NCI-H1417 treated with DMSO at 0.1 percent for 48 hours (cell line): ENCODE measurements at regions not wholly inside any gene's neighbourhood (a gene's known extent, or its start where the extent isn't known, plus 50 kb on each side); places are given as distances from the start of the nearest gene placed in this dataset.

Experiments
- DNase-seq: peaks from one replicate; lab custom pipeline; 2025; lab: John Stamatoyannopoulos, UW

DNA sequence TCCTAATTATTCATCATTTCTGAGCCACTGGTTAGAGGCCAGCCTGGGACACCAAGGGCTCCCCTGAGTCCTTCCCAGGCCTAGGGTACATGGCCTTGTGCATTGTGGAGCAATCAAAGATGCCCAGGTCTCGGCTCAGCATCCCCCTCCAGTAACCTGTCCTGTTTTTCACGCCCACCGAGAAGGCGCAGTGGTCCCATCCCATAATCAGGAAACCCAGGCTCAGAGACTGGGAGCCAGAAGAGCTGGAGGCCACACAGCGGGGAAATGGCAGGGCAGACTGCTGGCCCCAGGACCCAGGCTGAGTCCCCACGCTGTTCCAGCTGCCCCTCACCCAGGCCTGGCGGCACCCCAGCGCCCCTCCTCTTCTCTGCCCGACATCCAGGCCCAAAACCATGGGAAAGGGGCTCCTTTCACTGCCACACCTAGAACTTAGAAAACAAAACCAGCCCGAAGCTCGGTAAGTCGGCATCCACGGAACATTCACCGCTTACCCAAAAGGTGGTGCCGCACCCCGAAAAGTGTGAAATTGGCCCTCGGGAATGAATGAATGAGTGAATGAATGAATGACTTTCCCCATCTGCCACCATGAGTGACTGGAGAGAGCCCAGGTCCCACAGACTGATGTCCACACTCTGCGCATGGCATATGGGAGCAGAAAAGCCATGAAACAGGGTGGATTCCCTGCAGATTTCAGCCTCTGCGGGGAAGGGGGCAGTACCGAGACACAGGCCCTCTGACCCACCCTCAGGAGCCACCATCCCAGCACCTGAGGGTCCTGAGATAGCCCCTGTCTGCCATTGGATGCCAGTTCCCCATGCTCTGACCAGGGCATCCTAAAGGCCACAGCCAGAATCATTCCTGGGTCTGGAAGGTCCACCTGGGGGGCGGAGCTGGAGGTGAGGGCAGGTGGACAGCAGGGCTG is 132.5 kb downstream of the OLFM1 start:
- DNase-seq, result no peak

DNA sequence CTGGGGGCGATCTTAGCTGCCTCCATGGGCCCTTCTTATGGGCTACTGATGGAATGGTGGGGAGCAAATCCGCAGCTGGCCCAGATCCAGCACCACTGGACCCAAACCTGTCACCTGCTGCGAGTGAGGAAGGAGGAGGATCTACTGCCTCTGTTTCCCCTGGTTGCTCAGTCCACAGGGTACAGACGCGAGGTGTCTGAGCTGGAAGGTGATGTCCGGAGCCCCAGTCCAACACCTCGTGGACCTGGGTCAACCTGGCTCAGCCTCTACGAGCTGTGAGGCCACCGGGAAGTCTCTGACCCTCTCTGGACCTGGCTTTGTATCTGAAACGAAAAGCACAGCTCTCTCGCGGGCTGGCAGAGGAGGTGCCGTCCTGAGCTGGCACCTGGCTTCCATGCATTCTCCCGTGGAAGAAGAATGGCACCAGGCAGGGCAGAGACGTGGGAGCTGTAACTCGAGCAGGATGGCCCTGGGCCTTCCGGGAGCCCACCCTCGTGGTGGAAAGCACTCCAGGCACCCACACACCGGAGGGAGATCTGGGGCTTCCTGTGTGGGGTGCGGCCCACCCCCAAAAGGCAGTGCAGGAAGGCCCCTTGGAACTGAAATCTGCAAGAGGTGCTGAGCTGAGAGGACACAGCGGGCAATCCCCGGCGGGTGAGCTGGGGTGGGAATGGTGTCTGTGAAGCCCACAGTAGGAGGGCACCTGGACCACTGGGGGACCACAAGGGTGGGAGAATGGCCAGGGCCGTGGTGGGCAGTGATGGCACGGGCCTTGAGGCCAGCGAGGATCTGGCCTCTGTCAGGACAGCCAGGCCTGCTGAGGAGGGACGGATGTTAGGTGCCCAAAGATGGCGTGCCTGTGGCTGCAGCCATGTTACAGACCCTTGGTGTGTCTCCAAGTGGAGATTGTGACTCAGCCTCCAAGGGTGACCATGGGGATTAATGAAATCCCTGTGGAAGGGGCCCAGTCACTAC is 133.4 kb downstream of the OLFM1 start:
- DNase-seq, result no peak

DNA sequence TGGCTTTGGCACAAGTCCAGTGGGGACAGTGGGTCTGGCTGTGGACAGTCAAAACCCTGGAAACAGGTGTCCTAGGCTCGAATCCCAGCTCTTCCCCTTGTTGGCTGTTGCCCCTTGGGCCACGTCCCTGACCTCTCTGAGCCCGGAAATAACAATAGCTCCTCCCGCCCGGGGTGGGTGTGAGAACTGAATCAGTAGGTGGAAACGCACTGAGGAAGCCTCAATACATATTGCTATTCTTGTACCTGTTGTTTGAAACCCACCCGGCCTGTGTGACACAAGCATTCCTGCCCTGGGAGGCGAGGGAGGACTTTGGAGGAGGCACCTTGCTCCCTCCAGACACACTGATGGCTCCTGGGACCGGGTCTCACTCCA is 134.1 kb downstream of the OLFM1 start:
- DNase-seq, result no peak

DNA sequence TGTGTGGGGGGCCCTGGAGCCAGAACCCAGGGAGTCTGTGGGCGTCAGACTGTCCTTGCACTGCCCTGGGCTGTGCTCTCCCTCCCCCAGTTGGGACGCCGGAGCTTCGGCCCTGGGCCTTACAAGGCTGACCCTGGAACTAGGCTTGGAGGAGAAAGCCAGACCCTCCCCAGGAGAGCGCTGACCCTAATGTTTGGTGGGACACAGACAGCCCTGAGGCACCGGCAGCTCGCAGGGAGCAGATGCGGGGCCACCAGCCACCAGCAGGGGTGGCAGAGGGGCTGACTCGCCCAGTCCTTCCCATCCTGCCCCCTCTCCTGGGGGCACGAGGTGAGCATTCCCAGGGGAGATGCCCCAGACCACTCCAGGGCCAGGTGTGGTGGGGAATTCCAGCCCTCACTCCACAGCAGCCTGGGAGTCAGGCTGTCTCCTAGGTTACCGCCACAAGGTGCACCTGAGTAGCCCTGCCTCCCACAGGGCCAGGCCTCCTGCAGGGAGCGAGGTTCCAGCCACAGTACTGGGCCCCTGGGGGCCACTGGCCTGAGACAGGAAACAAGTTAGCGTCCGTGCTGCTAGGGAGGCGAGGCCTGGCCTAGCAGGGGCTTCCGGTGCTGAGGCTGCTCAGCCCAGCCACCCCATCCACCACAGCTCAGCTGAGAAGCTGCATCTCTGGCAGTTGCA is 134.6 kb downstream of the OLFM1 start:
- DNase-seq, result no peak

DNA sequence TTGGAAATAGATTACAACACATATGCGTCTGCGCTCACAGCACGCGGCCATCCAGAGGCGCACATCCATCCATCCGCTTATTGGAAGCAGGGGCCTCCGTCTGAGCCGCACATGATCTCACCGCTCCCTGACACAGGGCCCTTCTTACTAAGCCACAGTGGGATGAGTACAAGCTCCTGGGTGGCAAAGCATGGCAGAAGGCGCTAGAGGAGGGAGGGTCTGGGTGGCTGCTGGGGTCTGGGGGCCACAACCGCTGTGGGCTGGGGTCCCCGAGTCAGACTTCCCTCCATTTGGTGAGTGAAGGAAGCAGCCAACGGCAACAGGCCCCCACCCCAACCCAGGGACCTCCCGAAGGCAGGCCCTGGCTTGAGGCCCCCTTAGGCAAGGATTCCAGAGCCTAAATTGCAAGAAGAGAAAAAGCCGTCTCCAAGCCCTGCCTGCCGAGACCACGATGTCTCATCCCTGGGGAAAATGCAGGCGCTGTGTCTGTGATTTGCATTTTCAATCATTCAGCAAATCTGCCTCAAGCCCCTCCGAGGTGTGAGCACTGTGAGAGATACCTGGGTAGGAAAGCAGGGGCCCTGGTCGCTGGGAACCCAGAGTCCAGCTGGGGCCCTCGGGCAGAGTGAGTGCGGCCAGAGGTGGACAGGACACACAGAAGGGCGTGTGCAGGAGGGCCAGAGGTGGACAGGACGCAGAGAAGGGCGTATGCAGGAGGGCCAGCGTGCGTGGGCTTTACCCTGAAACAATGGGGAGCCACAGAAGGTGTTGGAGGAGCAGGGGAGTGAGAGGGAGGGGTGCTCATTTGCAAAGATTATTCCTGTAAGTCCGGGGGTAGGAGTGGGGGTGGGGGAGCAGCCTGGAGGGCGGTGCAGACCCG is 135.7 kb downstream of the OLFM1 start:
- DNase-seq, result no peak

DNA sequence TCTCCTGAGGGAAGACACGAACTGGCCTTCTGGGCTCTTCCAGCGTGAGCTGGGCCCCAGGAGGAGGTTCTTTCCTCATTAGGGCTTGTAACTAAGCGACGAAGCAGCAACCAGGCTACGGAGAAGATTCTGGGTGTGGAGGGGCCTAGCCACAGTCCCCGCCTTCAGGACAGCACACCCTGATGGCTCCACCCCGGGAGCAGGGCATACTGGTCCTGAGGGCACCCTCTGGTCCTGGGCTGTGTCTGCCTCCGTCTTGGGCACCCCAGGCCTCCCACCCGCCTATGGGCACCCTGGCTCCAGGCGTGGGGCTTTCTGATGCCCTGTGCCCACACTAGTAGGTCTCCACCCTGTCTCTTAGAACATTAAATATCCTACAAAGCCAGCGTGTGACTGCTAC is 136.4 kb downstream of the OLFM1 start:
- DNase-seq, result no peak

DNA sequence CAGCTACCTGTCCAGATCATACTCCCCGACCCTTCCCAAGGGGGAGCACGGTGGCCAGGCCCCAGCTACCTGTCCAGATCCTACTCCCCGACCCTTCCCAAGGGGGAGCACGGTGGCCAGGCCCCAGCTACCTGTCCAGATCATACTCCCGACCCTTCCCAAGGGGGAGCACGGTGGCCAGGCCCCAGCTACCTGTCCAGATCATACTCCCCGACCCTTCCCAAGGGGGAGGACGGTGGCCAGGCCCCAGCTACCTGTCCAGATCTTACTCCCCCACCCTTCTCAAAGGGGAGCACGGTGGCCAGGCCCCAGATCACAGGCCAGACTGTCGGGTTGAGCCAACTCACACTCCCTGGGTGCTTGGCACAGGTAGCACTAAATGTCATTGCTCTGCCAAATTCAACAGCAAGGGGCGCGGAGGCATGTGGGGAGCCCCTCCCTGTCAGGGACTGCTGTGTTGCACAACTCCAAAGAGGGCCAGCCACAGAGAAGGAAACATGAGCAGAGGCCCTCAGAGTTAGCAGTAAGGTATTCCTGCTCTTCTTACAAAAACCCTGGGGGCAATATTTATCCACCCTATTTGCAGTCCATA is 136.9 kb downstream of the OLFM1 start:
- no peak for DNase-seq

DNA sequence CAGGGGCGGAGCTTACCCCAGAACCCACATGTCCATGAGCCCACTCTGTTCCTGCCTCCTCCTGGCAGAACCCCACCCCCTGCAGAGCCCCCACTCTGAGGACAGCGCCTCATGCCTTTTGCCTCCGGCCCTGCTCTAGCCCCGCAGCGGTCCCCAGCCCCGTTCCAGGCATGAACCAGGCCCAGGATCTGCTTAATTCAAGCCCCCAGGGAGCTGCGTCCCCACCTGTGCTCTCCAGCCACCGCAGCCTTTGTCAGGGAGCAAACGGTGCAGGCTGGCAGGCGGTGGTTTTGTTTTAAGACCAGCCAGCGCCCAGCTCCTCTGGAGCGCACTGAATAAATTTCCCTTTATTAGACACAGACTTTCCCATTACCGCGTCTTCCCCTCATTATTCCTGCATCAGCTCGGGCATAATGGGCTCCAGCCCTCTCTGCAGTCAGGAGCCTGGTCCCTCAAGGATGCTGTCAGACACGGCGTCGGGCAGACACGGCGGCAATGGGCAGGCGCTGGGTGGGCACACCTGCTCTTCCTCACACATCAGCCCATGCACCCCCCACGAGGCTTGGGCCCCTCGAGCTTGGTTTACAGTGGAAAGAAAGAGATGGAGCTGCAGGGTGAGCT is 137.6 kb downstream of the OLFM1 start:
- DNase-seq, result no peak

DNA sequence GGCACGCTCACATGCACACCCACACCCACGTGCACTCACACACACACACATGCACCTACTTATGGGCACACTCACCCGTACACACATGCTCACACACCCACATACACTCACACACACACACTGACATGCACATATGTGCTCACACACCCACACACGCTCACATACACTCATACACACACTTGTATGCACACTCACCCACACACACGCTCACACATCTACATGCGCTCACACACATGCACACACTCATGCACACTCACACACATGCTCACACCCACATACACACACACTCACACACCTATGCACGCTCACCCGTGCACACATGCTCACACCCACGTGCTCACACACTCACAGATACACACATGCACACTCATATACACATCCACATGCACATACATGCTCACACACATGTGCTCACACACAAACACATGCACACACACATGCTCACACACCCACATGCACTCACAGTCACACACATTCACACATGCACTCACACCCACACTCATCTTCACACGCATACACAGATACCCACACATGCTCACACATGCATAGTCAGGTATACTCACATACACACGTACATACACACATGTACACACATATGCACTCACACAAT is 138.3 kb downstream of the OLFM1 start:
- no peak for DNase-seq

DNA sequence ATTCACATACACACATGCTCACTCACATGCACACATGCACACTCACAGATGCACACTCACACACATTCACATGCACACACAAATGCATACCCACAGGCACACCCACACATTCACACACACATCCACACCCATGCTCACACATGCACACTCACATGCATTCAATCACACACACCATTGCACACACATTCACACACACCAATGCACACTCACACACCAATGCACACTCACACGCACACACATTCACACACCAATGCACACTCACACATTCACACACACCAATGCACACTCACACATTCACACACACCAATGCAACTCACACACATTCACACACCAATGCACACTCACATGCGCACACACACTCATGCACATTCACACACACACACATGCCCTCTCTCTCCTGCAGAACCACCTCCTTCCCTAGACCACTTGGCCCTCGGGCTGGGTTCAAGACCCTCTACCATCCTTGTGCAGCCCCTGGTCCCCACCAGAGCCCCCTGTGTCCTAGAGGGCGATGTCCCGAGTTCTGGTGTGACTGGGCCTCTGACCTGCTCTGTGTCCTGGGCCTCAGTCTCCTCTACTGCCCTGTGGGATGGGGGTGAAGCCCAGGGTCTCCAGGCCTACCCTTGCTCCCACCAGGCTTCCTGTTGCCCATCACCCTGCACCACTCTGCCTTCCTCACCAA is 139.0 kb downstream of the OLFM1 start:
- DNase-seq, result no peak

DNA sequence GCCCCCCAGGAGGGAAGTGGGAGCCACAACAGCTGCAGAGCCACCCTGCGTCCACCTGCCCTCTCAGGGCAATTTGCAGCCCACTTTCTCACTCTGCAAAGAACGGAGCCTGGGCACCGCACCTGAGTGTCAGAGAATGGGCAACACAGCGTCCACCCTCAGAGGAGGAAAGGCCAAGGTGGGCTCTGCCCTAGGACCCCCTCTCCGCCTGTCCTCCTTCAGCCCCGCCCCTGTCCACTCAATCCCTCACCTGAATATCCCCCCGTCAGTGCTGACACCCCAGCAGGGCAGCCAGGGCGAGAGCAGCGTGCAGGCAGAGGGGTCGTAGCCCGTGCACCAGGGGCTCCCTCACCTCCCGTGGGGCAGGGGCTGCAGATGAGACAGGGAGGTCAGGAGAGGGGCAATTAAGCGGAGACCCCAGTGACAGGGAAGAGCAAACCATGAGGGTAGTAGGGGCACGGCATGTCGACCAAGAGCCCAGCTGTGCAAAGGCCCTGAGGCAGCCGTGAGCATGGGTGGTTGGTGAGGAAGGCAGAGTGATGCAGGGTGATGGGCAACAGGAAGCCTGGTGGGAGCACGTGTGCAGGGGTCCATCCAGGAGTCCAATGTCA is 140.3 kb downstream of the OLFM1 start:
- DNase-seq, result no peak

DNA sequence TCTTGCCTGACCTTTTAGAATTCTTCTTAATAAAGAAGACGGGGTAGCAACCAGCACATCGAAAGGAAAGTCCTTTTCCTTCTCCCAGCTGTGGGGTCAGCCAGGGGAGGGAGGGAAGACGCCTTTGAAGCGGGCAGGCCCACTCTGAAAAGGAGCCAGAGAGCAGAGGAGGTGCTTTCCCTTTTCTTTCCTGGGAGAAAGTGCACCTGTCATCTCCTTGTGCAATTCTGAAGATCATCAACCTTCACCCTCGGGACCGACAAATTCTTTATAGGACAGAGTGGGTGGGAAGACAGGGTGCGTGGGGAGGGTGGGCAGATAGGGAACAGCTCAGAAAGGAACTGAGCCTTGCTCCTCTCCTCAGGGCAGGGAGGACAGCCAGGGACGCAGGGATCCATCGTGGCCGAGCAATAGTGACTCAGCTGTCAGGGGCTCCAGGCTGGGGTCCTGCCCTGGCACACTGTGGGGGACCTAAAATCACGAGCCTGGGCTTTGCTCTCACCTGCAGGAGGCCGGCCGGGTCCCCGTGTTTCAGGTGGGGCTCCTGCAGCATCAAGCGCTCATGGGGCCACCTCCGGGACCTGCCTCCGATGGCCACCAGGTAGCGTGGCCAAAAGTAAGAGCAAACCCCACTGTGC is 141.0 kb downstream of the OLFM1 start:
- DNase-seq, result no peak

DNA sequence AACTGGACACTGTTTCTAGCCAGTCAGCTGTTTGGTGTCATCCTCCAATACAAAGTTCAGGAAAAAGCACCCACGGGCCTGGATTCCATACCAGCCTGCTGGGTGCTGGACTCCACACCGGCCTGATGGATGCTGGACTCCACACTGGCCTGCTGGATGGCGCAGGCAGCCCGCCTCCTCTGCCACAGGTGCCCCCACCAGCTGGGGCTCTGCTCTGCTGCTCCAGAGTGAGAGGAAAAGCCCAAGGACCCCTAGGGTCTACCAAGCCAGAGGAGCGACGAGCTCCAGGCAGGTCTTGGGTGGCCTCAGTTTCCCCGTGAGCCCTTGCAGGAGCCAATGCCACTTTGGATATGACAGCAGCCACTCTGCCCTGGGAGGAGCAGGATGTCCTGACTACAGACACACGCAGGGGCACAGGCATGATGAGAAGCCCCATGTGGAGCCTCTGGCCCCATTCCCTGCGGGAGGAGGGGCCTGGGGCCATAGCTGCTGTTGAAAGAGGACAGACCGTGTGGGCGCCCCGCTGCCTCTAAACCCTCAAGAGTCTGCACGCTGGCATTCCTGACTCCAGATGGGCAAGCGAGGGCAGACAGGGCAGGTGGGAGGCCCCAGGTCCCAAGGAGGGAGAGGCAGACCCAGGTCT is 141.6 kb downstream of the OLFM1 start:
- no peak for DNase-seq

DNA sequence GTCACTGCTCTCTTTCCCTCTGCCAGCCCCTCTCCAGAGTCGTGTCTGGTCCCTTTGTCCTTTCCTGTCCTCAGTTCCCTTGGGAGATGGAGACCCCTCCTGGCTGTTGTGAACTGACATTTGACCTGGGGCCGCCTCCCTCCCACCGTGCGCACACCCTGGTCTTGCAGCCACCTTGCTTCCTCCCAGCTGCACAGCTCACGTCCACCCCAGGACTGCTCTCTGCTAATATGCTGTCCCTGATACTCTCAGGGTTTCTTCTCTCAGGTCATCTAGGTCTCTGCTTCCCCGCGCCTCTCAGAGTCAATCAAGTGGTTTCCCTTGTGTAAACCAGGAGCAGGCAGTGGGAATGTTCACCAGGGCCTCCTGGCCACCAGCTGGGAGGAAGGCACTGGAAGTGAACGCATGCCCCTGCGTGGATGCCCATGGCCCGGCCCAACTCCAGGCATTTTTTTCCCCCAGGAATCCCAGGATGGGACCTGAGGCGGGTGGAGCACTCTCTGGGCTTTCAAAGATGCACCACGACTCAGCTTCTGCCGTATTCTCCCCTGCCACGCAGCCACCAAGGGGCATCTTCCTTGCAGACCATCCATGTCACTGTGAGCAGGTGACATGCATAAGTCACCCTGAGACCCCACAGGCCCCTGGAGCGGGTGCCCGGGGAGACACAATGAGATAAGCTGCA is 142.4 kb downstream of the OLFM1 start:
- DNase-seq, result no peak

DNA sequence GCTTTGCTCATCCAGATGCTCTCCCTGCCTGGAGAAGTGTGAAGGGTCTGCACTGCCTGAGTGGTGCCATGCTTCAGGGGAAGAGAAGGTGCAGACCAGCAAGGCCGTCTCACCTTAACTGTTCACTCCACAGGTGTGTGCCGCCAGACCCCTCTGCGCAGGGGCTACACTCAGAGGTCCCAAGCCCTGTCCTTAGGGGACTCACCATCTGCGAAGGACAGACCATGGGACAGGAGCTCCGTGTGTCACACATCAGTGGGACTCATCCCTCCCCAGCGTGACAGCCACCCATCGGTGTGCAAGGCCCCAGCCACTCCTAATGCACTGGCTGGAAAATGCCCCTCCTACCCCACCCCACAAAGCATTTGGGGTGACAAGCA is 142.9 kb downstream of the OLFM1 start:
- DNase-seq, result no peak

DNA sequence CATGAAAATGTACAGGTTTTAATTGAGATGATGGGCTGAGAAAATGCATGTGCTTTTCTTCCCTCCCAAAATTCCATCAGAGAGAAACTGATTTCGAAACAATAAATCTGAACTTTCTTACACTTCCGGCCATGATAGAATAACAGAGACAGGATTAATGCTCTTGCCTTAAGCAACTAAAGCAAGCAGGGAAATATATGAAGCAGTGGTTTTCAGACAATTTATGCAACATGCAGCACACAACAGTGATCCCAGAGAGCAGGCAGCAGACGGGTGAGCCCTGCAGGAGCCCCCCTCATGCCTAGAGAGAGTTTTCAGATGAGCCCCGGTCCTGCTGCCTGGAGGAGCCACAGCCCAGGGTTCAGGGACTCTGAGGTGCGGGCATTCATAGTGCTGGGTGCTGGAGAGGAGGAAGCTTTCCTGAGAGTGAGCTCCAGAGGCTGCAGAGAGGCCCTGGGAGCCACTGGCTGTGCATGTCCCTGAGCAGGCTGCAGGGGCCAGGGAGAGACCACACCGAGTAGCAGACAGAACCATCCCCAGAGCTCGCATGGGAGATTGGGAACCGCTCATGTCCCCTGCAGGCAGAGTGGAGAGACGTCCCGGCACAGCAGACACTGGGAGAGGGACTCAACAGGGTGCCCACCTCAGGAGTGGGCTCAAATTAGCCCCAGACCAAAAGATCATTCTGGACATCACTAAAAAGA is 143.5 kb downstream of the OLFM1 start:
- no peak for DNase-seq
